ENCODE measurements at regions not wholly inside any gene's neighbourhood (a gene's known extent, or its start where the extent isn't known, plus 50 kb on each side); places are given as distances from the start of the nearest gene placed in this dataset.

- DNase-seq, result no peak
- H3K4me1 ChIP-seq, result no peaks in the 10 kb centered on the region
- intact Hi-C loops (cut with DNase I; ENCODE audit: low total_unique reads), result no loop called here
- H3K27me3 ChIP-seq, result no peaks in the 10 kb centered on the region
- no peaks in the 10 kb centered on the region for H3K36me3 ChIP-seq (ENCODE audit: low read depth, missing control alignments)
- H3K9me3 ChIP-seq, result no peaks in the 10 kb centered on the region
- no peak for TF ChIP-seq CTCF (IDR thresholded peaks at IDR 0.05)
- TF ChIP-seq POLR2A (IDR thresholded peaks at IDR 0.05), result no peak
- H3K4me3 ChIP-seq, result no peak overlapping the region
- 85 to 92% methylated on average over 2 of the region's 2 CpGs for WGBS, 2 donors
- no peak overlapping the region for H3K27ac ChIP-seq
Observed at GRCh38 chr16:52756812-52757517, 210.0 kb upstream of the TOX3 start.

DNA sequence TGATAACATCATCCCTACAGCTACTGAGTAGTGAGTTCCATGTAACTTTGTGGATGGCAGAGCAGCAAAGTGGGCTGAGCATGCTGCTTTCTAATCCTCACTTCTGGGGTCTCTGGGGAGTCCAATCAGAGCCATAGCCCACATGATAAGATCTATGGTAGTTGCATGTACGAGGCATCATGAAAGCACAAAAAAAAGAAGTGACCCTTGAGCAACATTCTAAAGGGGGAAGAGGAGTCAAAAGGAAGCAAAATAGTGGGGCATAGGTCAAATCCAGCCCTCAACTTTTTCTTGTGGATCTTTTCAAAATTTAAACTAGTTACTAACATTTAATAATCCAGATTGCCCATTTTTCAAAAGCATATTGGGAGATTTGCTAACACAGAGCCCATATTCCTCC, 208.5 kb upstream of the TOX3 start:
- Histone ChIP-seq H3K27ac (no peak overlapping the region), H3K4me1 (no peaks in the 10 kb centered on the region), H3K4me3 (no peak overlapping the region), H3K36me3 (ENCODE audit: low read depth, missing control alignments) (no peaks in the 10 kb centered on the region), H3K9me3 (no peaks in the 10 kb centered on the region), H3K27me3 (no peaks in the 10 kb centered on the region)
- intact Hi-C loops (cut with DNase I; ENCODE audit: low total_unique reads), result no loop called here
- 63 to 79% methylated on average over 1 of the region's 1 CpG for WGBS, 2 donors
- TF ChIP-seq POLR2A (IDR thresholded peaks at IDR 0.05), result no peak
- TF ChIP-seq CTCF (IDR thresholded peaks at IDR 0.05), result no peak
- no peak for DNase-seq

DNA sequence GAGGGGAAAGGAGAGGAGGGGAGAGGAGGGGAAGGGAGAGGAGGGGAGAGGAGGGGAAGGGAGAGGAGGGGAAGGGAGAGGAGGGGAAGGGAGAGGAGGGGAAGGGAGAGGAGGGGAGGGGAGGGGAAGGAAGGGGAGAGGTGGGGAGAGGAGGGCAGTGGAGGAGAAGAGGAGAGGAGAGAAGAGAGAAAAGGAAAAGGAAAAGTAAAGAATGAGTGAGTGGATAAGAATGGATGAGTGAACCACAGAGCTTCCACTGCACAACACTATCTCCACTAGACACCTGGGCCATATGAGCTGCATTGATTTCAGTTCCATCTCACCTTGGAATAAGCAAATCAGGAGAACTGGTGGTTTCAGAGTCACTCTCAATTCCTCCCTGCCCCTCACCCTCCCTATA, 204.1 kb upstream of the TOX3 start:
- H3K9me3 ChIP-seq, result no peaks in the 10 kb centered on the region
- no peaks in the 10 kb centered on the region for H3K27me3 ChIP-seq
- no peak for DNase-seq
- intact Hi-C loops (cut with DNase I; ENCODE audit: low total_unique reads), result no loop called here
- H3K4me3 ChIP-seq, result no peak overlapping the region
- H3K36me3 ChIP-seq (ENCODE audit: low read depth, missing control alignments), result no peaks in the 10 kb centered on the region
- no peak overlapping the region for H3K27ac ChIP-seq
- no peaks in the 10 kb centered on the region for H3K4me1 ChIP-seq
- TF ChIP-seq POLR2A (IDR thresholded peaks at IDR 0.05), result no peak
- TF ChIP-seq CTCF (IDR thresholded peaks at IDR 0.05), result no peak

GRCh38 chr16:52748741-52749140, 201.8 kb upstream of the TOX3 start:
- H3K9me3 ChIP-seq, result no peaks in the 10 kb centered on the region
- H3K4me3 ChIP-seq, result no peak overlapping the region
- intact Hi-C loops (cut with DNase I; ENCODE audit: low total_unique reads), result no loop called here
- TF ChIP-seq CTCF (IDR thresholded peaks at IDR 0.05), result no peak
- TF ChIP-seq POLR2A (IDR thresholded peaks at IDR 0.05), result no peak
- DNase-seq, result no peak
- H3K36me3 ChIP-seq (ENCODE audit: low read depth, missing control alignments), result no peaks in the 10 kb centered on the region
- WGBS, 2 donors, result 76% methylated on average over 4 of the region's 4 CpGs
- no peaks in the 10 kb centered on the region for H3K4me1 ChIP-seq
- no peaks in the 10 kb centered on the region for H3K27me3 ChIP-seq
- no peak overlapping the region for H3K27ac ChIP-seq

DNA sequence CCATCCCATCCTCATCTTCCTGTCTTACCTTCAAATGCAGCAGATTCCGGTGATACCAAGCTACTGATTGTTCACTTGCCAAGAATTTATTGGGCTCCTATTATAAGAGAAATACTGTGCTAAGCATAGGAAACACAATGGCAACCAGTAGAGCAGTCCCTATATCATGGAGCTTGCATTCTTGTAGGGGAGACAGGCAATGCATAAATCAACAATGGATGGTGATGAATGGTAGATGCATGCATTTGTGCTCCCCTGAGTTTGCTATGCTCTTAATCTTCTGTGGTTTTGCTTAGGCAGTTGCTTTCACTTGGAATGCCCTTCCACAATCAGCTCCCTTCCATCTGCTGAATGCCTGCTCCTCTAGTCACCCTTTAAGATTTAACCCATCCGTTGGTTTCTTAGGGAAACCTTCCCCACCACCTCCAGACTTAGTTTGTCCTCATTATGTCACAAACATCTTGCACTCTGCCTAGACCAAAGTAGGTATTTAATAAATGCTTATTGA, 200.2 kb upstream of the TOX3 start:
- intact Hi-C loops (cut with DNase I; ENCODE audit: low total_unique reads), result no loop called here
- Histone ChIP-seq H3K36me3 (ENCODE audit: low read depth, missing control alignments) (no peaks in the 10 kb centered on the region), H3K4me1 (no peaks in the 10 kb centered on the region), H3K27me3 (no peaks in the 10 kb centered on the region), H3K4me3 (no peak overlapping the region), H3K27ac (no peak overlapping the region), H3K9me3 (no peaks in the 10 kb centered on the region)
- TF ChIP-seq CTCF (IDR thresholded peaks at IDR 0.05) (no peak), POLR2A (IDR thresholded peaks at IDR 0.05) (no peak)
- WGBS, 2 donors, result 82 to 84% methylated on average over 2 of the region's 2 CpGs
- no peak for DNase-seq

Data from testis (tissue), 2 donors.